Activated naive CD8-positive, alpha-beta T cell treated with anti-CD3 and anti-CD28 coated beads, Interleukin-2, amount 50 U/mL, for 24 hours (primary cell): ENCODE measurements at regions not wholly inside any gene's neighbourhood (a gene's known extent, or its start where the extent isn't known, plus 50 kb on each side); places are given as distances from the start of the nearest gene placed in this dataset.

Experiments
- ATAC-seq: fragments of 150-1000 bp; cut with Tn5 transposase; one replicate; pipeline ENCODE4 v1.10.0; 2021
- DNase-seq: peaks from one replicate; pipeline ENCODE4 v3.0.0; 2021
- H3K27ac Mint-ChIP-seq: one replicate; pipeline ENCODE4 v1.8.0; 2021; ENCODE audit warnings: mild to moderate bottlenecking, mixed read lengths
- H3K27me3 Mint-ChIP-seq: one replicate; pipeline ENCODE4 v1.8.0; 2021; ENCODE audit warnings: mixed read lengths
- H3K36me3 Mint-ChIP-seq: one replicate; pipeline ENCODE4 v1.8.0; 2021; ENCODE audit warnings: low read depth, mixed read lengths
- H3K4me1 Mint-ChIP-seq: one replicate; pipeline ENCODE4 v1.8.0; 2021; ENCODE audit warnings: mixed read lengths
- H3K4me3 Mint-ChIP-seq: one replicate; pipeline ENCODE4 v1.8.0; 2021; ENCODE audit warnings: mild to moderate bottlenecking, moderate library complexity, mixed read lengths
- H3K9me3 Mint-ChIP-seq: one replicate; pipeline ENCODE4 v1.8.0; 2021; ENCODE audit warnings: mixed read lengths

DNA sequence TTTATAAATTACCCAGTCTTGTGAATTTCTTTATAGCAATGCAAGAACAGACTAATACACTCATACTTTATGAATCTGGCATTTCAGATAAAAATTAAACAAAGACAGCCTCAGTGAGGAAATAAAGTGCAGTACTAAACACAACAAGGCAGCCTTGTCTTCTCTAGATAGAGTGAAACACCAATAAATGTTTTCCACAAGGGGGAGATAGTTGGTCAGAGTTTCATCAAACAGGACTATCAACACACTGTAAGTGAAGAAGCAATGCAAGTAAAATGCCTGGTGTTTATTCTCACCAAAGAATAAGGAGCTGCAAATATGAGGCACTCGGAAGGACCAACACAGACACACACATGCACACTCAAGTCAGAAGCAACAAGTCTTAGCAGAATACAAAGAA, 62.8 kb downstream of the FAM9B start:
- H3K4me3 Mint-ChIP-seq = no peak overlapping the region
- no peak for DNase-seq
- H3K27ac Mint-ChIP-seq = no peak overlapping the region
- H3K9me3 Mint-ChIP-seq = no peaks in the 10 kb centered on the region
- no peaks in the 10 kb centered on the region for H3K36me3 Mint-ChIP-seq
- ATAC-seq = peak; percentile 65
- no peaks in the 10 kb centered on the region for H3K27me3 Mint-ChIP-seq
- peaks cover 3% of the 10 kb centered on the region for H3K4me1 Mint-ChIP-seq

DNA sequence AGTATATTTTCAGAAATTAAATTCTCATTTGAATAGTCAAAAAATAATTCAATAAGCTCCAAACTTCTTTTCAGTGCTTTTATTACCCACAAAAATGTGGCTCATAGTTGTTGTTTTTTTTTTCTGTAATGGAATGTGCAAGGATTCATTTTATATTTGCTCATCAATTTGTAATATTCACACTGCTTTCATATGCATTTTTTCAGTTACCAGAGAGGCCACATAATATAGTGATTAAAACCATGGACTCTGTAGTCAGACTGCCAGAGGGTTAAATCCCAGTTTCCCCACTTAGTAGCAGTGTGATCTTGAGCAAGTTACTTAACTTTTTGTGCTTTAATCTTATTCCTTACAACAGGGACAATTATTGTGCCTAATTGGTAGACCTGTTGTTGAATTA, 64.5 kb downstream of the FAM9B start:
- Mint-ChIP-seq H3K4me1 (peaks cover 3% of the 10 kb centered on the region), H3K9me3 (no peaks in the 10 kb centered on the region), H3K27me3 (no peaks in the 10 kb centered on the region), H3K4me3 (no peak overlapping the region), H3K27ac (no peak overlapping the region), H3K36me3 (no peaks in the 10 kb centered on the region)
- DNase-seq (no peak), ATAC-seq (no peak)

DNA sequence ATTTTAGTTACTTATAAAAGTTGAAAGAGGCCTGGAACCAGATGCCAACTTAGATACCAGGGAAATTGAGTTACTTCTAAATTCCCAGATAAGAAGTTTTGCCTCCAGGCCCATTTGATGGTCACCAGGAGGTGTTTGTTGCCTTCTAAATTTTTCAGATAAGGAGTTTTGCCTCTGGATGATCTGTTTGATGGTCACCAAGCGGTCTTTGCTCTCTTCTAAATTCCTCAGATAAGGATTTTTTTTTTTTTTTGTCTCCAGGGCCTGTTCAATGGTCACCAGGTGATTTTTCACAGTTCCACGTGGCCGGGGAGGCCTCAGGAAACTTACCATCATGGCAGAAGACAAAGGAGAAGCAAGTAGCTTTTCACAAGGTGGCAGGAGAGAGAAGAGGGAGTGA, 66.5 kb downstream of the FAM9B start:
- peaks cover 3% of the 10 kb centered on the region for H3K4me1 Mint-ChIP-seq
- no peaks in the 10 kb centered on the region for H3K36me3 Mint-ChIP-seq
- H3K27me3 Mint-ChIP-seq = no peaks in the 10 kb centered on the region
- H3K9me3 Mint-ChIP-seq = no peaks in the 10 kb centered on the region
- H3K27ac Mint-ChIP-seq = no peak overlapping the region
- H3K4me3 Mint-ChIP-seq = no peak overlapping the region
- DNase-seq (no peak), ATAC-seq (no peak)

DNA sequence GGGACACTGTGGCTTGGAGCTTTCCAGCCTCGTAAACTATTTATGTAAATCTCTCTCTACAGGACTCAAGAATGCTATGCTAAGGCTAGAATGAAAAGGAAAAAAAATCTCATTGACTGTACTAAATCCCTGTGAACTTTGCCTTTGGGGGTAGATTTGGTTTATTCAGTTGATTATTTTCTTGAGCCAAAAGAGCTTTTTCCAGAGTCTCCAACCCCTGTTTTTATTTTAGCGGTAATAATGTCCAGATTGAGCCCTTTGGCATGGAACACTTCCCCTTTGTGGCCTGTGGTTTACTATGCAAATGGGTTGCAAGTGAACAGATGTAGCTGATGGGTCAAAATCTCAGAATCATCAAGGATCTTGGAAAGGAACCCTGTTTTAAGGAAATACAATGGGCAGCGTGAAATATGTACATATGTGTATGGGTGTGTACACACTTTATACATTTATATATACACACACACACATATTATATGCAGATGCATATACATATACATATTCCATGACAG, 72.9 kb downstream of the FAM9B start:
- Mint-ChIP-seq H3K27me3 (no peaks in the 10 kb centered on the region), H3K27ac (no peak overlapping the region), H3K4me1 (no peaks in the 10 kb centered on the region), H3K4me3 (no peak overlapping the region), H3K9me3 (no peaks in the 10 kb centered on the region), H3K36me3 (no peaks in the 10 kb centered on the region)
- ATAC-seq (no peak), DNase-seq (no peak)

DNA sequence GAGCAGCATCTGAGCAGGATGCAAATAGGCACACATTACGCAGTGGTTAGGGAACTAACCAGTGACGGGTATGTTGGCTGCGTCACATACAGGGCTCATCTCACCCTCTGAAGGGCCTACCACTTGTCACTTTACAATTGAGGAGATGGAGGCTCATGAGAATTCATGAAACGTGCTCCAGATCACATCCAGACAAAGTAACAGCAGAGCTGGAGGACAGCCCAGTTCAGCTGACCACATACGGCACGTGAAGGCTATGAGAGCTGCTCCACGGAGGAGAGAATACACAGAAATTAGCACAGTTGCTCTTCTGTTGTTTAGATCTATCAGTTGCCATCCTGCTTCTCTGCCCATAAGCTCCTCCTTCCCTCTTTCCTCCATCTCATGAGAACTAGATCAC, 78.4 kb downstream of the FAM9B start:
- Mint-ChIP-seq H3K27ac (no peak overlapping the region), H3K4me3 (no peak overlapping the region), H3K4me1 (no peaks in the 10 kb centered on the region), H3K36me3 (no peaks in the 10 kb centered on the region), H3K9me3 (no peaks in the 10 kb centered on the region), H3K27me3 (peaks cover 4% of the 10 kb centered on the region)
- ATAC-seq (no peak), DNase-seq (no peak)

DNA sequence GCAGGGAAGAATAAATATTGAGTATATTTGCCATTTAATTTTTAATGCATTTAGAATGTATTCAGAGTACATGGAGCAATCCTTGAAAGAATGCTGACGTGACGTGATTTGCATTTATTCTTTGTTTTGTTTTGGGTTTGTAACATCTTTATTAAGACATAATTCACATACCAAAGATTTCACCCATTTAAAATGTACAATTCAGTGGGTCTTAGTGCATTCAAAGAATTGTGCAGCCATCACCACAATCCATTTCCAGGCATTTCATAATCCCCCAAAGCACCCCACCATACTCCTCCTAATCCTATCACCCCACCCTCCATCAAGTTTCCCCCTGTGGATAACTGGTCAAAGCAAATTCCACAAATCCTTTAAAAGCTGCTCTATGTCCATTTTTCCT, 87.4 kb downstream of the FAM9B start:
- Mint-ChIP-seq H3K27ac (no peak overlapping the region), H3K9me3 (no peaks in the 10 kb centered on the region), H3K4me1 (no peaks in the 10 kb centered on the region), H3K36me3 (no peaks in the 10 kb centered on the region), H3K4me3 (no peak overlapping the region), H3K27me3 (no peaks in the 10 kb centered on the region)
- DNase-seq = no peak
- no peak for ATAC-seq

DNA sequence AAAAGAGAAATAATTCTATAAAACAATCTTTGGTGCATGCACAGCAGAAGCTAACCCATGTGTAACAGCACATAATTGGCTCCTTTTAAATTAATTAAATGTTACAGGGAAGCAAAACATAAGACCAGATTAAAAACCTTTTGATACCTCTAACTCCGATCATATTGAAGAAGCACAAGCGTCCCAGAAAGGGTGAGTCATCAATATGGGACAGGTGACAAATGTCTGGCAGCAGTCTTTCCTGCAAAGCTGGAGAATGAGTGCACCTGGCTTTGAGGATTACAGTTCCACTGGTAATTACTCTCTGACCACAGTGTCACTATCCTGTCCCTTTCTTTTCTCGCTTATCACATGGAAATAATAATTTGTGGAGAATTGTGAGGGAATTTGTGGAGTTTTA, 94.6 kb downstream of the FAM9B start:
- Mint-ChIP-seq H3K4me3 (no peak overlapping the region), H3K4me1 (no peaks in the 10 kb centered on the region), H3K9me3 (peaks cover 11% of the 10 kb centered on the region), H3K27me3 (no peaks in the 10 kb centered on the region), H3K27ac (no peak overlapping the region), H3K36me3 (no peaks in the 10 kb centered on the region)
- DNase-seq (no peak), ATAC-seq (no peak)

DNA sequence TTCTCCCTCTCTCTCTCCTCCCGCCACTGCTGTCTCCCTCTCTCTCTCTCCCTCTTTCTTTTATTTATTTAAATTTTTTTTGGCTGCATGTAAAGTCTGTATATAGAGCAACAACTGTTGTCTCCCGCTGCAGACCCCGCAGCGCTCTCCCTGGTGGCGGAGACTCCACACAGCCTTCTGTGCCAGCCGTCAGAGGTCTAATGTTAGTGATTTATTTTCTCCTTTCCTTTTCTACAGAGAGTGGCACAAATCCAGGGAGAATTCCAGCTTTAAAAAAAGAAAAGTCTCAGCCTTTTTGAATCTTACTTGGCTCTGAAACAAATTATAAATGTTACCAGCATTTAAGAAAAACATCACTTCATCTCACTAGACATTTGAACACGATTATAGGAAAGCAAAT, 106.2 kb downstream of the FAM9B start:
- Mint-ChIP-seq H3K27ac (no peak overlapping the region), H3K4me1 (no peaks in the 10 kb centered on the region), H3K36me3 (no peaks in the 10 kb centered on the region), H3K4me3 (no peak overlapping the region), H3K9me3 (no peaks in the 10 kb centered on the region), H3K27me3 (no peaks in the 10 kb centered on the region)
- no peak for ATAC-seq
- DNase-seq = no peak

DNA sequence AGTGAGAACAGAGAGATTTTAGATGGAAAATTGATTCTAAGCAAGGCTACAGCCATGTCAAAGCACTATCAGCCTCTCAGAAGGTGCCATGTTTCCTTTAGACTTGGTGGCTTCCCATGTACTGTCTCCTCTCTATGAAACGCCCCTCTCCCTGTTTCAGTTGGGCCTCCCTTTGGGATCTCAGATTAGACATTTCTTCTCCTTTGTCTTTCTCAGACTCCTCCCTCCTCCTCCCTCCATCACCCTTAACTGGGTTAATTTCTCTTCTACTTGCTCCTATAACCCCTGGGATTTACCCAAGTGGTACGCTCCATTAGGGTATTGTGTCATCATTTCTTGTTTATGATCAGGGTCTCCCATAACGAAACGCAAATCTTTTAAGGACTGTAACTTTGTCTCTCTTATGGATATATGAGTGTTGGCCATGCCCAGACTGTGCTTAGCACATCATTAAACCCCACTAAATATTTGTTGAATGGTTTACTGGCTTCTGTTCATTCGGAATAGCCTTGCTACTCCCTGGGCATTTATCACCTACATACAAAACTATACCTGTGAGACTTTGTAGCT, 106.8 kb downstream of the FAM9B start:
- no peak overlapping the region for H3K4me3 Mint-ChIP-seq
- H3K27ac Mint-ChIP-seq = no peak overlapping the region
- H3K4me1 Mint-ChIP-seq = no peaks in the 10 kb centered on the region
- H3K9me3 Mint-ChIP-seq = no peaks in the 10 kb centered on the region
- DNase-seq = no peak
- no peaks in the 10 kb centered on the region for H3K36me3 Mint-ChIP-seq
- ATAC-seq = no peak
- no peaks in the 10 kb centered on the region for H3K27me3 Mint-ChIP-seq

DNA sequence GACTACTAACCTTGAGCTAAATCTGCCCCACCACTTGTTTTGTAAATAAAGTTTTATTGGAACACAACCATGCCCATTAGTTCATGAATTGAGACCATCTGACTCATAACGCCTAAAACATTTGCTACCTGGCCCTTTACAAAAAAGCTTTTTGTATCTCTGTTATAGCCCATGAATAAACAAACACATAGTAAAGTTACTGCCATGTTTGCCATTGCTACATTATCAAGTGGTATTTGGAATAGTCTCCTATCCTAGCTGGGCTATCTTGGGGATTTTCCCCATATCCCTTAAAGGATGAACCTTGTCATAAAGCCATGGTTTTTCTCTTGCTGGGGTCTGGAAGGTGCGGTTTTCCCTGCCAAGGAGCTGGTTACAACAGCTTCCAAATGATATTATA, 112.3 kb downstream of the FAM9B start:
- H3K27ac Mint-ChIP-seq = no peak overlapping the region

DNA sequence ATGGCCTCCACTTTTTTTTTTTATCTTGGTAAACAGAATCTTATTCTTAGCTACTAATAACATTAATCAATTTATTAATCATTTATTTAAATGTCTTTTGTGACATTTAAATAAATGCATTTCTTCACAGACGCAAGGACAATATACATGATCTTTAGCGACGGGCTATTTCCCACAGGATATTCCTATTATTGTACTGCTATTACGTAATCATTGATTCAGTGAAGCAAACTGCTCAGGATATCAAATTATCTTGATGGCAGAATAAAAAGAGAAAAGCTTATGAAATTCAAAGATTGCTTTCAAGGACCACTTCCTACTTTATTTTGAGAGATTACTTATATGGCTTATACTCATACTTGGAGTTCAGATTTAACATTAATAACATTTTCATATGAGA, 114.1 kb downstream of the FAM9B start:
- DNase-seq (no peak), ATAC-seq (no peak)
- Mint-ChIP-seq H3K4me3 (no peak overlapping the region), H3K9me3 (no peaks in the 10 kb centered on the region), H3K36me3 (no peaks in the 10 kb centered on the region), H3K27me3 (peaks cover 2% of the 10 kb centered on the region), H3K27ac (no peak overlapping the region), H3K4me1 (no peaks in the 10 kb centered on the region)

More for the DNA sequence above, 112.3 kb downstream of the FAM9B start:
- peaks cover 2% of the 10 kb centered on the region for H3K27me3 Mint-ChIP-seq
- H3K4me1 Mint-ChIP-seq = no peaks in the 10 kb centered on the region
- no peaks in the 10 kb centered on the region for H3K36me3 Mint-ChIP-seq
- no peak for ATAC-seq
- no peak for DNase-seq
- no peaks in the 10 kb centered on the region for H3K9me3 Mint-ChIP-seq
- no peak overlapping the region for H3K4me3 Mint-ChIP-seq

DNA sequence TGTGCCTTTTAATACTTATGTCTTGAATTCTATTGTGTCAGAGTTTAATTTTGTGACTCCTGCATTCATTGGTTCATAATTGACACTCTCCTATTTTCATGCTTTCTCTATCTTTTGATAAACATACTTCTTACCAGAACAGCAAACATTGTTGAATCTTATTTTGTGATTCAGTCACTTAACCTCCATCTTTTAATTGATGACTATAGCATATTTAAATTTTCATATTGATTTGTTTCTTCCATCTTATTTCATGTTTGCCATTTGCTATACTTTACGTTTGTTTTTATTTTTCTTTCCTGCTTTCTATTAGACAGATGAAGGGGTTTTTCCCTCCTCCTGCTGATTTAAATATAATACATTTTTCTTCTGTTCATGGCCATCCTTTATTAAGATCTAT, 115.5 kb upstream of the FAM9A start:
- peaks cover 4% of the 10 kb centered on the region for H3K27me3 Mint-ChIP-seq
- DNase-seq (no peak), ATAC-seq (no peak)
- H3K4me3 Mint-ChIP-seq = no peak overlapping the region
- H3K27ac Mint-ChIP-seq = no peak overlapping the region
- no peaks in the 10 kb centered on the region for H3K36me3 Mint-ChIP-seq
- H3K9me3 Mint-ChIP-seq = no peaks in the 10 kb centered on the region
- no peaks in the 10 kb centered on the region for H3K4me1 Mint-ChIP-seq

DNA sequence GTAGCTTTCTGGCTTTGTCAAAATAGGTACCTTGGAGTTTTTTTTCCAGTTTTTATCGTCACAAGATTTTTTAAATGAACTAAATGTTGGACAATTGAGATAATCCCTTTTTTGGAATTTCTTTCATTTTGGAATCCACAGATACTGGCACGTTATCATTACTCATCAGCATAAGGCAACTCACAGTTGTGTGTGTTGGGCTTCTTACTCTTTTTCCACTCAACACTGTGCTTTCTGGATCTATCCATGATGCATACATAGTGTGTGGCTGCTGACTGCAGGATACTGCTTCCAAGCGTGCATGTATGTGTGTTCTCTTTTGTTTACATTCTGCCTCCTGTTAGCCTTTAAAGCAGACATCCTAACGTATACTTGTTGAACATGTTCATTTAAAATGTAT, 113.5 kb upstream of the FAM9A start:
- Mint-ChIP-seq H3K4me1 (no peaks in the 10 kb centered on the region), H3K27ac (no peak overlapping the region), H3K36me3 (no peaks in the 10 kb centered on the region), H3K4me3 (no peak overlapping the region), H3K9me3 (no peaks in the 10 kb centered on the region), H3K27me3 (peaks cover 4% of the 10 kb centered on the region)
- ATAC-seq (no peak), DNase-seq (no peak)

DNA sequence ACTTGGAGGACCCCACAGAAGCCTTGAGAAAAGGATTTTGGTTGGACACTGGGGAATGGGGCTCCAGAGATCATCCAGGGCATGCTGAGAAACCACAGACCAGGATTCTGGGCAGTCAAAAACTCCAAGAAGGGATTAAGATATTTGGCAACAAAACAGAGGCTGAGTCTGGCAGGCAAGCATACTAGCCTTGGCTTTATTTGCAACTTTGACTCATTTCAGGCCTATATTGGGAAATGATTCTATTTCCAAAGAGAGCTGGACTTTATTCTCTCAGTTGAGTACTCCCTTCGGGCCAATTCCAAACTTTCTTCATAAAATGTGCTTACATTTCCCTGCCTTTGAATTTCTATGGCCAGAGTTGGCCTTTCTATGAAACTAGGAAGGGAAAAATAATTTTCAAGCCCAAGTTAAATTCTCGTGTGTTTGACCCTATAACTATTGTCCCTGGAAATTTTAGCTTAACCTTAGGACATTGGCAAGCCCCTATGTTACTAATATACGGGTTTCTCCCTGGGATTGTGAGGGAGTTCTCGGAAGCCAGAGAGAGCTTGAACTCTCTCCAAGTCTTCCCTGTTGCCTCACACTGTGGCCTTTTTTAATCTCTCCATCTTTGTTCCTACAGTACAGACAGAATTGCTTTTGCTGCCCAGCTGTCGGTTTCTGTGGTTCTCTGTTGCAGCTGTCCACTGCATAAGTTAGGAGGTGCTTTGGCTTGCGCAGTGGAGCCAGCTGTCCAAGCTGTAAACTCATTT, 112.6 kb upstream of the FAM9A start:
- H3K27me3 Mint-ChIP-seq = peaks cover 5% of the 10 kb centered on the region
- DNase-seq = no peak
- ATAC-seq = no peak

DNA sequence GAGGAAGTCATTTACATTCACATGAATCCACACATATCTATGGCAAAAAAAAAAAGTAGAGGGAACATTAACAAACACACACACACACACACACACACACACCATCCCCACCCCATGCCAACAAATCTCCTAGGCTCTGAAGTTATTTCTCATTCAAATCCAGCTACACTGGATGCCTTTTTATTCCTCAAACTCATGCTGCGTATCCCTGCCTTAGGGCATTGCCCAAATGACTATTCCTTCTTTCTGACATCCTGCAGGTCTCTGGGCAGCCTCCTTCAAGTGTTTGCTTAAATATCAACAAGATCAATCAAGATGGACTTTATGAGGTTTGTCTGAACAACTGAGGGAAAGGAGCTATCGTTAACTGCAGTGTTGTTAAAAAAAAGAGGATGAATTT, 106.5 kb upstream of the FAM9A start:
- Mint-ChIP-seq H3K9me3 (no peaks in the 10 kb centered on the region), H3K36me3 (no peaks in the 10 kb centered on the region), H3K27ac (no peak overlapping the region), H3K4me3 (no peak overlapping the region), H3K27me3 (peaks cover 2% of the 10 kb centered on the region), H3K4me1 (no peaks in the 10 kb centered on the region)
- DNase-seq (no peak), ATAC-seq (no peak)

More for the DNA sequence above, 112.6 kb upstream of the FAM9A start:
- no peak overlapping the region for H3K4me3 Mint-ChIP-seq
- no peaks in the 10 kb centered on the region for H3K4me1 Mint-ChIP-seq
- H3K27ac Mint-ChIP-seq = no peak overlapping the region
- no peaks in the 10 kb centered on the region for H3K9me3 Mint-ChIP-seq
- no peaks in the 10 kb centered on the region for H3K36me3 Mint-ChIP-seq
